GM18951 (cell line): ENCODE measurements at regions not wholly inside any gene's neighbourhood (a gene's known extent, or its start where the extent isn't known, plus 50 kb on each side); places are given as distances from the start of the nearest gene placed in this dataset.
"Not testable (repeated sequence)": the region's sequence is repeated elsewhere in the genome, so short reads cannot be mapped to it uniquely, and the experiment has no call there.

Source experiments
- POLR2A ChIP-seq: IDR thresholded peaks from 4 replicates; pipeline ENCODE4 v1.6.1; 2011; ENCODE audit warnings: mild to moderate bottlenecking; ENCODE audit not compliant: insufficient read length, insufficient read depth; ENCODE audit errors: extremely low read depth
- in situ Hi-C: fragments of 300-500 bp; cut with MboI; formaldehyde crosslinking; loops from one replicate; pipeline ENCODE4 v1.12.0; 2022; ENCODE audit warnings: low sequenced_read_pairs, mixed read lengths, inconsistent platforms; ENCODE audit not compliant: unreplicated experiment

DNA sequence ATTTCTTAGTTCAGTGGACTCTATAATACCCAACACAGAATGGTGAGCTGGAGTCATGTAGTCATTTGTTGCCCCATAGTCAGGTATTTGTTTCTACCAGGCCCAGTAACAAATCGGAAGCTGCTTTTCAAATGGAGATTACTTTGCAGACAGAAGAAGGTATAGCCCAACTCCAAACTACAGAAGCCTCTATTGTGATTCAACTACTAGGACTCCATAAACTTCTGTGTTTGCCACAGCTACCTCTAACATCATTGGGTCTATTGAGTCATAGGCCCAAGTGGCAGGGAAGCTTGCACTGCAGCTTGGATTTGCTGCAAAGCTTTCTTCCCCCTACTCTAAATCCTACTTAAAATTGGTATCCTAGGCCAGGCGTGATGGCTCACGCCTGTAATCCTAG, 148.8 kb upstream of the STK26 start:
- in situ Hi-C loops: loop anchor here (25.0 kb wide), 1 partner anchor 338 kb away; the partner anchor contains the start of gene RAP2C
- no peak for TF ChIP-seq POLR2A

GRCh38 chrX:131875827-131876226, 147.3 kb upstream of the STK26 start:
- in situ Hi-C loops: not testable (repeated sequence)

DNA sequence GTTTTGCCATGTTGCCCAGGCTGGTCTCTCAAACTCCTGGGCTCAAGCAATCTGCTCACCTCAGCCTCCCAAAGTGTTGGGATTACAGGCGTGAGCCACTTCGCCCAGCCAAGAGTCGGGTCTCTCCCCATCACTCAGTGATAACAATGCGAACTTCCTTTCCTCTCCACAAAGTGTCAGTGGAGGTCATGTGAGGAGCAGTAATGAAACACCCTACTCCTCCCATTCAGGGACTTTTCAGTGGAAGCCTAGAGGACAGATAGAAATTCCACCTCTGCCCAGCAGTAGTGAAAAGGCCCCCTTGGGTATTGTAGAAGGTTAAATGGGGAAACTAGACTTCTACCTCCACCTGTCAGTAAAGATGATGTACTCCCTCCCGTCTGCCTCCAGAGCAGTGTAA, 141.9 kb upstream of the STK26 start:
- in situ Hi-C loops: no loop called here
- TF ChIP-seq POLR2A: no peak

DNA sequence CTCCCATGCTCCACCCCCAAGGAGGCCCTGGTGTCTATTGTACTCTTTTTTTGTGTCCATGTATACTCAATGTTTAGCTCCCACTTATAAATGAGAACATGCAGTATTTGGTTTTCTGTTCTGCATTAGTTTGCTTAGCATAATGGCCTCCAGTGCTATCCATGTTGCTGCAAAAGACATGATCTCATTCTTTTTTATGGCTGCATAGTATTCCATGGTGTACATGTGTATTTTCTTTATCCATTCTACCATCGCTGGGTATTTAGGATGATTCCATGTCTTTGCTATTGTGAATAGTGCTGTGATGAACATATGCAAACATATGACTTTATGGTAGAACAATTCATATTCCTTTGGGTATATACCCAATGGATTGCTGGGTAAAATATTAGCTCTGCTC, 138.1 kb upstream of the STK26 start:
- in situ Hi-C loops: not testable (repeated sequence)

DNA sequence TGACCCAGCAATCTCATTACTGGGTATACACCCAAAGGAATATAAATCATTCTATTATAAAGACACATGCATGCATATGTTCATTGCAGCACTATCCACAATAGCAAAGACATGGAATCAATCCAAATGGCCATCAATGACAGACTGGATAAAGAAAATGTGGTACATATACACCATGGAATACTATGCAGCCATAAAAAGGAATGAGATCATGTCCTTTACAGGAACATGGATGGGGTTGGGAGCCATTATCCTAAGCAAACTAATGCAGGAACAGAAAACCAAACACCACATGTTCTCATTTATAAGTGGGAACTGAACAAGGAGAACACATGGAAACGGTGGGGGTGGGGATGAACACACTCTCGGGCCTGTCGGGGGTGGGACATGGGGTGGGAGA, 129.2 kb upstream of the STK26 start:
- in situ Hi-C loops: not testable (repeated sequence)

- no peak for TF ChIP-seq POLR2A
- in situ Hi-C loops: no loop called here
Observed at GRCh38 chrX:131894995-131895394, 128.1 kb upstream of the STK26 start.

DNA sequence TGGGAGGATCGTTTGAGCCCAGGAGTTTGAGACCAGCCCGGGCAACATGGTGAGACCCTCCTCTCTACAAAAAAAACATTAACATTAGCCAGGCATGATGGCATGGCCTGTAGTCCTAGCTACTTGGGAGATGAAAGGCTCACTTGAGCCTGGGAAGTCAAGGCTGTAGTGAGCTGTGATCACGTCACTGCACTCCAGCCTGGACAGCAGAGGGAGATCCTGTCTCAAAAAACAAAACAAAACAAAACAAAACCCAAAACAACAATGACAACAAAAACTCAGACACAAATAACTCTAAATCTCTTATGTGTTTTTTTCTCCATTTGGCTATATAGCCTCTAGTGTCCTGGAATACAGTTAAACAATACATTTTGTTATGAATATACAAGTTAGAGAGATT, 127.3 kb upstream of the STK26 start:
- in situ Hi-C loops: no loop called here
- no peak for TF ChIP-seq POLR2A

DNA sequence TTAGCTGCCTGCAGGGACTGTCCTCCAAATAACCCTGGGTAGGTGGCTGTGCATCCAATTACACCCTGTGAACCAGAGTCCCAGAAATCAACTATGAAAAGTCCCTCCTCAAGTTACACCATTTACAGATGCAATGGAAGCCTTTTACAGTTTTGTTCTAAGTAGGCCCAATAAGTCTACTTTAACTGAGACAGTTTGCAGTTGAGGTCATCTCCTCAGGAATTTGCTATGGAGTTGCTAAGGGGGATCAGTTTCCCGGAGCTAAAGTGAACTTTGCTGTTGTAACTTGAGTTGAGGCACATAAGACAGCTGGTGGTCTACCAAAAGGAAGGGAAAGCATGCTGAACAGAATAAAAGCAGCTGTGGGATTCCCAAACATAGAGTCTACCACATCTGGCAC, 121.6 kb upstream of the STK26 start:
- no peak for TF ChIP-seq POLR2A
- in situ Hi-C loops: no loop called here

DNA sequence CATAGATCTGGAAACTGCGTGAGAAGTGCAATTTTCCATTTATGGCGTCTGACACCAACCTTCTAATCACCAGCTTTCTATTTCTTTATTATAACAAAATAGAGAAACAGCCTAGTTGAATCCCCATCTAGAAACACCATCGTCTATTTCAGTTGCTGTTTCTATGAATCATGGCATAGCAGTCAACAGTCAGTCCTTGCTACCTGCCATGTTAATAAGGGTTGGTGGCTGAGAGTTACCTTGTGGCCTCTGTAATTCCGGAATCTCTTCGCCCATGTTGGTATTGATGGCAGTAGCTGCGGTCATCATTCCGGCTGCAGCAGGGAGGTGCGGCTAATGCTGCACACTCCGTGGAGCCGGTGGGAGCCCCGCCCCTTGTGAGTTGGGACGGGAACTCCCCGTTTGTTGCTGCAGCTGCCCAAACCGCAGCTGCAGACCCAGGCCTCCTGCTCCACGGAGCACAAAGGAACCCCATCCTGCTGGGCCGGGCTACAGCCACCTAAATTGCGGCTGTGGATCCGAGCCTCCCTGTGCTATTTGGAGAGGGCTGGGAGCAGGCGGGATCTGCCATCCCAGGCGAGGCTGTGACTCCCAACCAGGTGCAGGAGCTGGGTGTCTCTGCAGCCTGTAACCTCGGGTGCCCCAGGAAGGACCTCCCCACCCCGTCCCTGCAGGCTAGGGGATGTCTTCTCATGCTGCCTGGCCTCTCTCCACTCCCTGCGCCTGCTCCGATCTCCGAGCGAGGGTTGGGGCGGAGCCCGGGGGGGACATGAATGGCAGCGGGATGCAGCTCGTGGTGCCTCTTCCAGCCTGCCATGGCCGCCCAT, 115.4 kb upstream of the STK26 start:
- in situ Hi-C loops: no loop called here

GRCh38 chrX:131910586-131910985, 112.5 kb upstream of the STK26 start:
- TF ChIP-seq POLR2A: no peak
- in situ Hi-C loops: no loop called here

More for the DNA sequence above, 115.4 kb upstream of the STK26 start:
- no peak for TF ChIP-seq POLR2A

DNA sequence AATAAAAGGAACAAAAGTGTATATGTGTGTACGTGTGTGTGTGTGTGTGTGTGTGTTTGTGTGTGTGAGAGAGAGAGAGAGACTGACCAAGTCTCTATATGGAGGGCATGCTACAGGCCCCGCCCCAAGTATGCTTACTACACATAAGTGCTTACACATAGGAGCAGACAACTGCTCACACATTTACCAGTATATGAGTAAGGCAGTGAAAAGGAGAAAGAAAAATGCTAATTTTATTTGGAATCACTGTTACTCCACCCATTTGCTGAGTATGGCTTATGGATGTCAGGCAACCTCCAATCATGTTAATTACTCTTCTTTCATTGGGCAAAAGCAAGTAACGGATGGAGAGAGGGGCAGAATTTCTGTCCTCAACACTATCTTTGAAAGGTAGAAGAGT, 107.6 kb upstream of the STK26 start:
- in situ Hi-C loops: no loop called here
- no peak for TF ChIP-seq POLR2A

DNA sequence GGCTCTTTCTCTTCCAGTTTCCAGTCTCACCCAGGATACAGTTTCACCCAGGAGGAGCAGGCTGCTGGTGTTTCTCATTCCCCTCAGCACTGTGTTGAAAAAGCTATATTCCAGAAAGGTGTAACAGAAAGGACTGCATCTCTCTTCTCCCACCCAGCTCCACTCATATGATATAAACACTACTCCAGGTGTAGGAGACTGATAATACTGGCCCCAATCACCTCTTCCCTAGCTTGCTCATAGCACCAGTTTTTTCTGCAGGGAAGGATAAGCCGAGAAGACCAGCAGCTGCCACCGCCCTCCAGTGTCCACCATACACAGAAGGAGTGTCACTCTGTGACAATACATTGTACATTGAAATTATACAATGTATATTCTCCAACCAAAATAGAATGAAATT, 105.5 kb upstream of the STK26 start:
- in situ Hi-C loops: no loop called here
- no peak for TF ChIP-seq POLR2A

DNA sequence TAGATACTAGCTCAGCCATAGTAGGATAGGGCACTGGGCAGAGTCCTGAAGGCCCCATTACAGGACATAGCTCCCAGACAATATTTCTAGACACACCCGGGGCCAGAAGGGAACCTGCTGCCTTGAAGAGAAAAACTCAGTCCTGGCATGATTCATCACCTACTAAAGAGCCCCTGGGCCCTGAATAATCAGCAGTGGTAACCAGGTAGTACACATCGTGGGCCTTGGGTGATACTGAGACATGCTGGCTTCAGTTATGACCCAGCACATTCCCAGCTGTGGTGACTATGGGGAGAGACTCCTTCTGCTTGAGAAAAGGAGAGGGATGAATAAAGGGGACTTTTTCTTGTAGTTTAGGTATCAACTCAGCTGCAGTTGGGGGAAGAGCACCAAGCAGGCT, 104.3 kb upstream of the STK26 start:
- no peak for TF ChIP-seq POLR2A
- in situ Hi-C loops: no loop called here

- TF ChIP-seq POLR2A: no peak
- in situ Hi-C loops: no loop called here
Observed at GRCh38 chrX:131923614-131924250, 99.4 kb upstream of the STK26 start.
